ENCODE measurements at regions not wholly inside any gene's neighbourhood (a gene's known extent, or its start where the extent isn't known, plus 50 kb on each side); places are given as distances from the start of the nearest gene placed in this dataset.

GRCh38 chr1:164918140-164918539 is 359.2 kb downstream of the PBX1 start:
- H4K20me1 ChIP-seq (ENCODE audit: insufficient read depth, low read length): no peaks in the 10 kb centered on the region
- no peaks in the 10 kb centered on the region for H3K4me1 ChIP-seq (ENCODE audit: insufficient read depth, low read length)
- in situ Hi-C loops (cut with HindIII; ENCODE audit: extremely low pct_ligation_motif_present, low pct_unique_long_range_greater_than_20kb): no loop called here
- ChIA-PET POLR2A (no interaction called here), CTCF (ENCODE audit: low intra/inter-chr PET ratio, low total read pairs) (no interaction called here)
- H3K9ac ChIP-seq (ENCODE audit: insufficient read depth, low read depth, low read length): no peak overlapping the region
- no TSS peak for BruUV-seq (replicated peaks)
- H3K4me3 ChIP-seq (replicated peaks in 1 of 3; ENCODE audit: insufficient read depth in 1 of 3, low read depth in 2 of 3, low read length in 3 of 3): no peak overlapping the region
- no peak for ATAC-seq
- 0% methylated on average over 2 of the region's 2 CpGs for WGBS (ENCODE audit: low lambda C conversion rate)
- H3K79me2 ChIP-seq (ENCODE audit: insufficient read depth, low read length): no peaks in the 10 kb centered on the region
- H3K27ac ChIP-seq (ENCODE audit: extremely low read length, insufficient read depth, low read length): no peak overlapping the region
- H3K9me3 ChIP-seq (ENCODE audit: low read length): no peaks in the 10 kb centered on the region
- no peak overlapping the region for H3K4me2 ChIP-seq (ENCODE audit: low read depth, low read length)
- DNase-seq (ENCODE audit: low spot score): no peak
- TF ChIP-seq ZNF335 (CRISPR knock-in tag; IDR thresholded peaks at IDR 0.05) (no peak), ZNF549 (CRISPR knock-in tag; IDR thresholded peaks at IDR 0.05) (no peak), ZNF230 (CRISPR knock-in tag; IDR thresholded peaks at IDR 0.05) (no peak), HNRNPLL (IDR thresholded peaks at IDR 0.05; ENCODE audit: low read depth, low read length, poor library complexity, severe bottlenecking) (no peak), ZBTB42 (CRISPR knock-in tag; IDR thresholded peaks at IDR 0.05) (no peak), ZNF749 (CRISPR knock-in tag; IDR thresholded peaks at IDR 0.05; ENCODE audit: borderline replicate concordance) (no peak), ZNF580 (CRISPR knock-in tag; IDR thresholded peaks at IDR 0.05; ENCODE audit: borderline replicate concordance, low read depth) (no peak), MXI1 (IDR thresholded peaks at IDR 0.05; ENCODE audit: borderline replicate concordance, low read depth, low read length) (no peak), ZNF766 (CRISPR knock-in tag; IDR thresholded peaks at IDR 0.05; ENCODE audit: borderline replicate concordance) (no peak), ZNF354B (CRISPR knock-in tag; IDR thresholded peaks at IDR 0.05) (no peak), ZNF761 (CRISPR knock-in tag; conservative IDR thresholded peaks at IDR 0.05) (no peak)
- H2AFZ ChIP-seq (ENCODE audit: low read length): no peak overlapping the region
- H3K36me3 ChIP-seq (replicated peaks in 1 of 2; ENCODE audit: control insufficient read depth in 1 of 2, insufficient read depth in 2 of 2, low read length in 2 of 2): no peaks in the 10 kb centered on the region
- 0 out of 5 replicates have a peak, but pooled peaks cover 0 to 5% of the 10 kb centered on the region in 2 experiments for H3K27me3 ChIP-seq (ENCODE audit: control insufficient read depth in 1 of 2, insufficient read depth in 2 of 2, low read length in 2 of 2)
- FAIRE-seq: no peak
- intact Hi-C loops (cut with micrococcal nuclease; ENCODE audit: unreplicated experiment): no loop called here

- Histone ChIP-seq H3K36me3 (replicated peaks in 1 of 2; ENCODE audit: control insufficient read depth in 1 of 2, insufficient read depth in 2 of 2, low read length in 2 of 2) (no peaks in the 10 kb centered on the region), H4K20me1 (ENCODE audit: insufficient read depth, low read length) (no peaks in the 10 kb centered on the region), H3K4me3 (replicated peaks in 1 of 3; ENCODE audit: insufficient read depth in 1 of 3, low read depth in 2 of 3, low read length in 3 of 3) (no peak overlapping the region), H3K79me2 (ENCODE audit: insufficient read depth, low read length) (no peaks in the 10 kb centered on the region), H3K9me3 (ENCODE audit: low read length) (no peaks in the 10 kb centered on the region), H2AFZ (ENCODE audit: low read length) (no peak overlapping the region), H3K27me3 (ENCODE audit: control insufficient read depth in 1 of 2, insufficient read depth in 2 of 2, low read length in 2 of 2) (0 out of 5 replicates have a peak, but pooled peaks cover 0 to 3% of the 10 kb centered on the region in 2 experiments), H3K4me1 (ENCODE audit: insufficient read depth, low read length) (no peaks in the 10 kb centered on the region), H3K9ac (ENCODE audit: insufficient read depth, low read depth, low read length) (no peak overlapping the region), H3K4me2 (ENCODE audit: low read depth, low read length) (no peak overlapping the region), H3K27ac (ENCODE audit: extremely low read length, insufficient read depth, low read length) (no peak overlapping the region)
- POLR2A ChIA-PET: no interaction called here
- no peak for DNase-seq (ENCODE audit: low spot score)
- 0% methylated on average over 1 of the region's 1 CpG for WGBS (ENCODE audit: low lambda C conversion rate)
- in situ Hi-C loops (cut with HindIII; ENCODE audit: extremely low pct_ligation_motif_present, low pct_unique_long_range_greater_than_20kb) (no loop called here), intact Hi-C loops (cut with micrococcal nuclease; ENCODE audit: unreplicated experiment) (no loop called here)
- CTCF ChIA-PET (ENCODE audit: low intra/inter-chr PET ratio, low total read pairs): no interaction called here
- ATAC-seq: no peak
- no peak for FAIRE-seq
- BruUV-seq (replicated peaks): no TSS peak
- no peak for TF ChIP-seq ZNF354B (CRISPR knock-in tag; IDR thresholded peaks at IDR 0.05)
- TF ChIP-seq HDAC1 (CRISPR knock-in tag; IDR thresholded peaks at IDR 0.05): no peak
- TF ChIP-seq YEATS2 (CRISPR knock-in tag; IDR thresholded peaks at IDR 0.05; ENCODE audit: borderline replicate concordance): no peak
- no peak for TF ChIP-seq ZNF75D (CRISPR knock-in tag; IDR thresholded peaks at IDR 0.05; ENCODE audit: borderline replicate concordance)
- TF ChIP-seq ZNF570 (CRISPR knock-in tag; IDR thresholded peaks at IDR 0.05; ENCODE audit: borderline replicate concordance): no peak
- TF ChIP-seq TAF15 (IDR thresholded peaks at IDR 0.05; ENCODE audit: low read depth, low read length, poor library complexity, severe bottlenecking): no peak
- TF ChIP-seq IRF9 (CRISPR knock-in tag; IDR thresholded peaks at IDR 0.05; ENCODE audit: borderline replicate concordance): no peak
- TF ChIP-seq KAT8 (CRISPR knock-in tag; IDR thresholded peaks at IDR 0.05): no peak
- TF ChIP-seq SSRP1 (CRISPR knock-in tag; IDR thresholded peaks at IDR 0.05): no peak
- no peak for TF ChIP-seq ZIK1 (CRISPR knock-in tag; IDR thresholded peaks at IDR 0.05; ENCODE audit: borderline replicate concordance, low read depth)
- TF ChIP-seq LCORL (IDR thresholded peaks at IDR 0.05): no peak
- TF ChIP-seq LCORL (CRISPR knock-in tag; IDR thresholded peaks at IDR 0.05): no peak
These were observed 355.2 kb downstream of the PBX1 start for GRCh38 chr1:164914208-164914607.
